WTC11 (cell line): ENCODE measurements at regions not wholly inside any gene's neighbourhood (a gene's known extent, or its start where the extent isn't known, plus 50 kb on each side); places are given as distances from the start of the nearest gene placed in this dataset.

Experiments
- ATAC-seq: fragments of 200-7000 bp; cut with Tn5 transposase; 2 replicates; pipeline ENCODE4 v1.10.0; 2021; ENCODE audit warnings: mild to moderate bottlenecking, moderate library complexity
- CTCF ChIA-PET: fragments of 300-600 bp; sonication (Branson Sonifier 250); formaldehyde crosslinking; loops from one replicate; lab custom pipeline; 2021; ENCODE audit warnings: antibody characterized with exemption; lab: Charles Lee
- POLR2A ChIA-PET: fragments of 350-600 bp; sonication (Branson Sonifier 250); formaldehyde crosslinking; loops from one replicate; lab custom pipeline; 2021; ENCODE audit warnings: antibody characterized with exemption; lab: Charles Lee
- DNase-seq: peaks from one replicate; pipeline ENCODE4 v3.0.0; 2021; ENCODE audit warnings: low spot score
- H3K27ac Mint-ChIP-seq: 2 replicates; pipeline ENCODE4 v1.8.0; 2021; ENCODE audit warnings: mixed read lengths
- H3K27me3 Mint-ChIP-seq: 2 replicates; pipeline ENCODE4 v1.8.0; 2021; ENCODE audit warnings: low read depth, mild to moderate bottlenecking, moderate library complexity, mixed read lengths
- H3K36me3 Mint-ChIP-seq: 2 replicates; pipeline ENCODE4 v1.8.0; 2021; ENCODE audit warnings: mixed read lengths
- H3K4me1 Mint-ChIP-seq: 2 replicates; pipeline ENCODE4 v1.8.0; 2022; ENCODE audit warnings: mixed read lengths
- H3K4me3 Mint-ChIP-seq: 2 replicates; pipeline ENCODE4 v1.8.0; 2021; ENCODE audit warnings: mild to moderate bottlenecking, moderate library complexity, mixed read lengths
- H3K9me3 Mint-ChIP-seq: 2 replicates; pipeline ENCODE4 v1.8.0; 2021; ENCODE audit warnings: mixed read lengths
- ATF1 ChIP-seq: sonication (generic); formaldehyde crosslinking; IDR thresholded peaks from 2 replicates; pipeline ENCODE4 v1.8.1; 2023; ENCODE audit warnings: mild to moderate bottlenecking, moderate library complexity, missing genetic modification reagents
- GRHL2 ChIP-seq: fragments of 250-450 bp; sonication (Bioruptor Pico); IDR thresholded peaks from 2 replicates; pipeline ENCODE4 v1.8.0; 2022; ENCODE audit warnings: mild to moderate bottlenecking, moderate library complexity; ENCODE audit not compliant: insufficient replicate concordance, severe bottlenecking
- PRRX2 ChIP-seq: fragments of 250-450 bp; sonication (Bioruptor Pico); IDR thresholded peaks from 2 replicates; pipeline ENCODE4 v1.8.0; 2021; ENCODE audit warnings: mild to moderate bottlenecking
- SMAD3 ChIP-seq: sonication (generic); formaldehyde crosslinking; IDR thresholded peaks from 2 replicates; pipeline ENCODE4 v1.8.0; 2022; ENCODE audit warnings: missing genetic modification reagents, mild to moderate bottlenecking, borderline replicate concordance
- ZBTB21 ChIP-seq: sonication (generic); formaldehyde crosslinking; IDR thresholded peaks from 2 replicates; pipeline ENCODE4 v1.8.1; 2023; ENCODE audit warnings: mild to moderate bottlenecking, missing genetic modification reagents, borderline replicate concordance
- ZNF138 ChIP-seq: sonication (generic); formaldehyde crosslinking; conservative IDR thresholded peaks from 2 replicates; pipeline ENCODE4 v1.8.1; 2022; ENCODE audit warnings: mild to moderate bottlenecking, moderate library complexity, missing genetic modification reagents
- ZNF219 ChIP-seq: sonication (generic); formaldehyde crosslinking; IDR thresholded peaks from 2 replicates; pipeline ENCODE4 v1.8.0; 2023; ENCODE audit warnings: missing genetic modification reagents, mild to moderate bottlenecking, borderline replicate concordance
- ZNF423 ChIP-seq: fragments of 250-450 bp; sonication (Bioruptor Pico); IDR thresholded peaks from 2 replicates; pipeline ENCODE4 v2.1.2; 2022; ENCODE audit warnings: mild to moderate bottlenecking, moderate library complexity
- ZNF671 ChIP-seq: fragments of 250-450 bp; sonication (Bioruptor Pico); IDR thresholded peaks from 2 replicates; pipeline ENCODE4 v1.8.0; 2021; ENCODE audit warnings: mild to moderate bottlenecking
- TF ChIP-seq, protein P1 (sequence below): sonication (generic); formaldehyde crosslinking; IDR thresholded peaks from 2 replicates; pipeline ENCODE4 v1.8.1; 2023; ENCODE audit warnings: mild to moderate bottlenecking, missing genetic modification reagents
- TF ChIP-seq, protein P2 (sequence below): fragments of 250-450 bp; sonication (Bioruptor Pico); IDR thresholded peaks from 2 replicates; pipeline ENCODE4 v1.9.0; 2021; ENCODE audit warnings: mild to moderate bottlenecking
- TF ChIP-seq, protein P3 (sequence below): sonication (generic); formaldehyde crosslinking; IDR thresholded peaks from 2 replicates; pipeline ENCODE4 v1.8.0; 2022; ENCODE audit warnings: mild to moderate bottlenecking, missing genetic modification reagents
- TF ChIP-seq, protein P4 (sequence below): sonication (generic); formaldehyde crosslinking; IDR thresholded peaks from 2 replicates; pipeline ENCODE4 v1.8.0; 2022; ENCODE audit warnings: mild to moderate bottlenecking, missing genetic modification reagents
- TF ChIP-seq, protein P5 (sequence below): sonication (generic); formaldehyde crosslinking; IDR thresholded peaks from 2 replicates; pipeline ENCODE4 v1.8.1; 2023; ENCODE audit warnings: mild to moderate bottlenecking, moderate library complexity, missing genetic modification reagents
- TF ChIP-seq, protein P6 (sequence below): sonication (generic); formaldehyde crosslinking; conservative IDR thresholded peaks from 2 replicates; pipeline ENCODE4 v1.8.1; 2023; ENCODE audit warnings: mild to moderate bottlenecking, low read depth, missing genetic modification reagents, moderate library complexity
- TF ChIP-seq, protein P7 (sequence below): fragments of 250-450 bp; sonication (Bioruptor Pico); IDR thresholded peaks from 2 replicates; pipeline ENCODE4 v1.9.0; 2021; ENCODE audit warnings: mild to moderate bottlenecking

DNA sequence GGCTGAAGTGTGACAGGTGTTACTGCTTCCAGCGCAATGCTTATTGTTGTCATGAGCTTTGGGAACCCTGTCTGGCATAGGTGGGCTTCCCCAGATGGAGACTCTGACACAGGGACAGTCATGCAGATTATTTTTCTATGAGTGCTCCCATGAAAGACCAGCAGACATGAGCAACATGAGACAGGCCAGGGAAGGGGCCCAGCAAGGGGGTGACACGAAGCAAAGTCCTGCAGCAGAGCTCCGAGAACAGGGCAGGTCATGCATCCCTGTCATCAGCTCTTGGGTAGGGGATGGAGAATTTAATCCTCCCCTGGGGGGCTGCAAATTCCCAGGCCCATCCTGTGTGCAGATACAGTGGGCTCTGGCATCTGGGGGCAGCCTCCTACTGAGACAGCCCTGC, 77.4 kb downstream of the CTAGE1 start:
- ChIA-PET CTCF (no interaction called here), POLR2A (no interaction called here)
- no peak for TF ChIP-seq ZBTB21 (CRISPR knock-in tag)
- TF ChIP-seq, protein P1, sequence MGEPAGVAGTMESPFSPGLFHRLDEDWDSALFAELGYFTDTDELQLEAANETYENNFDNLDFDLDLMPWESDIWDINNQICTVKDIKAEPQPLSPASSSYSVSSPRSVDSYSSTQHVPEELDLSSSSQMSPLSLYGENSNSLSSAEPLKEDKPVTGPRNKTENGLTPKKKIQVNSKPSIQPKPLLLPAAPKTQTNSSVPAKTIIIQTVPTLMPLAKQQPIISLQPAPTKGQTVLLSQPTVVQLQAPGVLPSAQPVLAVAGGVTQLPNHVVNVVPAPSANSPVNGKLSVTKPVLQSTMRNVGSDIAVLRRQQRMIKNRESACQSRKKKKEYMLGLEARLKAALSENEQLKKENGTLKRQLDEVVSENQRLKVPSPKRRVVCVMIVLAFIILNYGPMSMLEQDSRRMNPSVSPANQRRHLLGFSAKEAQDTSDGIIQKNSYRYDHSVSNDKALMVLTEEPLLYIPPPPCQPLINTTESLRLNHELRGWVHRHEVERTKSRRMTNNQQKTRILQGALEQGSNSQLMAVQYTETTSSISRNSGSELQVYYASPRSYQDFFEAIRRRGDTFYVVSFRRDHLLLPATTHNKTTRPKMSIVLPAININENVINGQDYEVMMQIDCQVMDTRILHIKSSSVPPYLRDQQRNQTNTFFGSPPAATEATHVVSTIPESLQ (CRISPR knock-in tag) = no peak
- TF ChIP-seq, protein P2, sequence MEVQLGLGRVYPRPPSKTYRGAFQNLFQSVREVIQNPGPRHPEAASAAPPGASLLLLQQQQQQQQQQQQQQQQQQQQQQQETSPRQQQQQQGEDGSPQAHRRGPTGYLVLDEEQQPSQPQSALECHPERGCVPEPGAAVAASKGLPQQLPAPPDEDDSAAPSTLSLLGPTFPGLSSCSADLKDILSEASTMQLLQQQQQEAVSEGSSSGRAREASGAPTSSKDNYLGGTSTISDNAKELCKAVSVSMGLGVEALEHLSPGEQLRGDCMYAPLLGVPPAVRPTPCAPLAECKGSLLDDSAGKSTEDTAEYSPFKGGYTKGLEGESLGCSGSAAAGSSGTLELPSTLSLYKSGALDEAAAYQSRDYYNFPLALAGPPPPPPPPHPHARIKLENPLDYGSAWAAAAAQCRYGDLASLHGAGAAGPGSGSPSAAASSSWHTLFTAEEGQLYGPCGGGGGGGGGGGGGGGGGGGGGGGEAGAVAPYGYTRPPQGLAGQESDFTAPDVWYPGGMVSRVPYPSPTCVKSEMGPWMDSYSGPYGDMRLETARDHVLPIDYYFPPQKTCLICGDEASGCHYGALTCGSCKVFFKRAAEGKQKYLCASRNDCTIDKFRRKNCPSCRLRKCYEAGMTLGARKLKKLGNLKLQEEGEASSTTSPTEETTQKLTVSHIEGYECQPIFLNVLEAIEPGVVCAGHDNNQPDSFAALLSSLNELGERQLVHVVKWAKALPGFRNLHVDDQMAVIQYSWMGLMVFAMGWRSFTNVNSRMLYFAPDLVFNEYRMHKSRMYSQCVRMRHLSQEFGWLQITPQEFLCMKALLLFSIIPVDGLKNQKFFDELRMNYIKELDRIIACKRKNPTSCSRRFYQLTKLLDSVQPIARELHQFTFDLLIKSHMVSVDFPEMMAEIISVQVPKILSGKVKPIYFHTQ (CRISPR knock-in tag) = no peak
- TF ChIP-seq, protein P3, sequence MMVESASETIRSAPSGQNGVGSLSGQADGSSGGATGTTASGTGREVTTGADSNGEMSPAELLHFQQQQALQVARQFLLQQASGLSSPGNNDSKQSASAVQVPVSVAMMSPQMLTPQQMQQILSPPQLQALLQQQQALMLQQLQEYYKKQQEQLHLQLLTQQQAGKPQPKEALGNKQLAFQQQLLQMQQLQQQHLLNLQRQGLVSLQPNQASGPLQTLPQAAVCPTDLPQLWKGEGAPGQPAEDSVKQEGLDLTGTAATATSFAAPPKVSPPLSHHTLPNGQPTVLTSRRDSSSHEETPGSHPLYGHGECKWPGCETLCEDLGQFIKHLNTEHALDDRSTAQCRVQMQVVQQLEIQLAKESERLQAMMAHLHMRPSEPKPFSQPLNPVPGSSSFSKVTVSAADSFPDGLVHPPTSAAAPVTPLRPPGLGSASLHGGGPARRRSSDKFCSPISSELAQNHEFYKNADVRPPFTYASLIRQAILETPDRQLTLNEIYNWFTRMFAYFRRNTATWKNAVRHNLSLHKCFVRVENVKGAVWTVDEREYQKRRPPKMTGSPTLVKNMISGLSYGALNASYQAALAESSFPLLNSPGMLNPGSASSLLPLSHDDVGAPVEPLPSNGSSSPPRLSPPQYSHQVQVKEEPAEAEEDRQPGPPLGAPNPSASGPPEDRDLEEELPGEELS (CRISPR knock-in tag) = no peak
- no peak for TF ChIP-seq GRHL2 (CRISPR knock-in tag)
- TF ChIP-seq, protein P4, sequence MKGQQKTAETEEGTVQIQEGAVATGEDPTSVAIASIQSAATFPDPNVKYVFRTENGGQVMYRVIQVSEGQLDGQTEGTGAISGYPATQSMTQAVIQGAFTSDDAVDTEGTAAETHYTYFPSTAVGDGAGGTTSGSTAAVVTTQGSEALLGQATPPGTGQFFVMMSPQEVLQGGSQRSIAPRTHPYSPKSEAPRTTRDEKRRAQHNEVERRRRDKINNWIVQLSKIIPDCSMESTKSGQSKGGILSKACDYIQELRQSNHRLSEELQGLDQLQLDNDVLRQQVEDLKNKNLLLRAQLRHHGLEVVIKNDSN (CRISPR knock-in tag) = no peak
- no peak for TF ChIP-seq ZNF423 (CRISPR knock-in tag)
- no peak for TF ChIP-seq ATF1 (CRISPR knock-in tag)
- TF ChIP-seq, protein P5, sequence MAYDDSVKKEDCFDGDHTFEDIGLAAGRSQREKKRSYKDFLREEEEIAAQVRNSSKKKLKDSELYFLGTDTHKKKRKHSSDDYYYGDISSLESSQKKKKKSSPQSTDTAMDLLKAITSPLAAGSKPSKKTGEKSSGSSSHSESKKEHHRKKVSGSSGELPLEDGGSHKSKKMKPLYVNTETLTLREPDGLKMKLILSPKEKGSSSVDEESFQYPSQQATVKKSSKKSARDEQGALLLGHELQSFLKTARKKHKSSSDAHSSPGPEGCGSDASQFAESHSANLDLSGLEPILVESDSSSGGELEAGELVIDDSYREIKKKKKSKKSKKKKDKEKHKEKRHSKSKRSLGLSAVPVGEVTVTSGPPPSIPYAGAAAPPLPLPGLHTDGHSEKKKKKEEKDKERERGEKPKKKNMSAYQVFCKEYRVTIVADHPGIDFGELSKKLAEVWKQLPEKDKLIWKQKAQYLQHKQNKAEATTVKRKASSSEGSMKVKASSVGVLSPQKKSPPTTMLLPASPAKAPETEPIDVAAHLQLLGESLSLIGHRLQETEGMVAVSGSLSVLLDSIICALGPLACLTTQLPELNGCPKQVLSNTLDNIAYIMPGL (CRISPR knock-in tag) = no peak
- TF ChIP-seq, protein P6, sequence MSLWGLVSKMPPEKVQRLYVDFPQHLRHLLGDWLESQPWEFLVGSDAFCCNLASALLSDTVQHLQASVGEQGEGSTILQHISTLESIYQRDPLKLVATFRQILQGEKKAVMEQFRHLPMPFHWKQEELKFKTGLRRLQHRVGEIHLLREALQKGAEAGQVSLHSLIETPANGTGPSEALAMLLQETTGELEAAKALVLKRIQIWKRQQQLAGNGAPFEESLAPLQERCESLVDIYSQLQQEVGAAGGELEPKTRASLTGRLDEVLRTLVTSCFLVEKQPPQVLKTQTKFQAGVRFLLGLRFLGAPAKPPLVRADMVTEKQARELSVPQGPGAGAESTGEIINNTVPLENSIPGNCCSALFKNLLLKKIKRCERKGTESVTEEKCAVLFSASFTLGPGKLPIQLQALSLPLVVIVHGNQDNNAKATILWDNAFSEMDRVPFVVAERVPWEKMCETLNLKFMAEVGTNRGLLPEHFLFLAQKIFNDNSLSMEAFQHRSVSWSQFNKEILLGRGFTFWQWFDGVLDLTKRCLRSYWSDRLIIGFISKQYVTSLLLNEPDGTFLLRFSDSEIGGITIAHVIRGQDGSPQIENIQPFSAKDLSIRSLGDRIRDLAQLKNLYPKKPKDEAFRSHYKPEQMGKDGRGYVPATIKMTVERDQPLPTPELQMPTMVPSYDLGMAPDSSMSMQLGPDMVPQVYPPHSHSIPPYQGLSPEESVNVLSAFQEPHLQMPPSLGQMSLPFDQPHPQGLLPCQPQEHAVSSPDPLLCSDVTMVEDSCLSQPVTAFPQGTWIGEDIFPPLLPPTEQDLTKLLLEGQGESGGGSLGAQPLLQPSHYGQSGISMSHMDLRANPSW = no peak
- no peak overlapping the region for H3K4me3 Mint-ChIP-seq
- no peaks in the 10 kb centered on the region for H3K36me3 Mint-ChIP-seq
- H3K9me3 Mint-ChIP-seq = no peaks in the 10 kb centered on the region
- ATAC-seq (no peak), DNase-seq (no peak)
- peaks cover 29% of the 10 kb centered on the region for H3K27me3 Mint-ChIP-seq
- H3K27ac Mint-ChIP-seq = no peak overlapping the region
- peaks cover 4% of the 10 kb centered on the region for H3K4me1 Mint-ChIP-seq

DNA sequence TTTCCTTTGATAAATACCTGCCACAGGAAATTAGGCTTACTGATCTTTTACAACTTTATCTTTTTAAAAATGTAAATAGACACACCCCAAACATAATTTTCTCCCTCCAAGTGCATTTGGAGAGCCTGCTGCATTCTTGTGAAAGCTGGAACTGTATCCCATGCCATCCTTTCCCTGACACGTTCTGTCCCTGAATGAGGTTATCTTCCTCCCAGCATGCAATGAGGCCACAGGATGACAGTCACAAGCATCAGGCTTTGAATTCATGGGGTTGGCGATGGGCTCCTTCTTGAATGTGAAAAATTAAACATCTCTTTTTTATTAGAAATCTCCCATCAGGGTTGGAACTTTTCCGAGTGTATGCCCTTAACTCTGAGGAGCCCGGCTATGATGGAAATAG, 77.8 kb downstream of the CTAGE1 start:
- no peak overlapping the region for H3K4me3 Mint-ChIP-seq
- 0 out of 2 replicates have a peak, but pooled peaks cover 3% of the 10 kb centered on the region for H3K4me1 Mint-ChIP-seq
- ChIA-PET POLR2A (no interaction called here), CTCF (no interaction called here)
- TF ChIP-seq, protein P7, sequence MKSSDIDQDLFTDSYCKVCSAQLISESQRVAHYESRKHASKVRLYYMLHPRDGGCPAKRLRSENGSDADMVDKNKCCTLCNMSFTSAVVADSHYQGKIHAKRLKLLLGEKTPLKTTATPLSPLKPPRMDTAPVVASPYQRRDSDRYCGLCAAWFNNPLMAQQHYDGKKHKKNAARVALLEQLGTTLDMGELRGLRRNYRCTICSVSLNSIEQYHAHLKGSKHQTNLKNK (CRISPR knock-in tag) = no peak
- TF ChIP-seq ZNF671 (CRISPR knock-in tag) (no peak), SMAD3 (no peak), PRRX2 (CRISPR knock-in tag) (no peak), ZNF219 (CRISPR knock-in tag) (no peak), ZNF138 (CRISPR knock-in tag) (no peak)
- TF ChIP-seq, protein P3 (CRISPR knock-in tag) = no peak
- no peak for ATAC-seq
- H3K9me3 Mint-ChIP-seq = no peaks in the 10 kb centered on the region
- no peaks in the 10 kb centered on the region for H3K36me3 Mint-ChIP-seq
- DNase-seq = no peak
- H3K27me3 Mint-ChIP-seq = peaks cover 25% of the 10 kb centered on the region
- H3K27ac Mint-ChIP-seq = no peak overlapping the region
